ENCODE measurements at regions not wholly inside any gene's neighbourhood (a gene's known extent, or its start where the extent isn't known, plus 50 kb on each side); places are given as distances from the start of the nearest gene placed in this dataset.

DNA sequence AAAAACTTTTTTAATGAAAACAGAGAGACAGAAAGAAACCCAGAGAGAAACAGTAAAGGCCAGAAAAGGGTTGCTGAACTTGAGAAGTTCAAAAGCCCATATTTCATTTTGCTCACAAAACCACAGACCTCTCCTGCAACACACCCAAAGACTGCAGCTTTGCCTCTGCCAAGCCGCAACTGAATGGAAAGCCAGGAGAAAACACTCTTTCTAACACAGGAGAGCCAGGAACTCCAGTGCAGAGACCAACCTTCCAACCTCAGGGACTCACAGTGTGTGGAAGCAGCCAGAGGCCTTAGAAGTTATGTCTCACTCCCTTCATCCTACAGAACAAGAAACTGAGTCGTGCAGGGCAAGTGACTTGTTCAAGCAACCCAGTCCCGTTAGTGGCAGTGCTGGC is 163.1 kb upstream of the HES1 start:
- TF ChIP-seq SP3 (tag by site-specific recombination; IDR thresholded peaks at IDR 0.05) (no peak), ZFP37 (tag by site-specific recombination; IDR thresholded peaks at IDR 0.05) (no peak), ZNF571 (tag by site-specific recombination; IDR thresholded peaks at IDR 0.05) (no peak), ZNF423 (tag by site-specific recombination; IDR thresholded peaks at IDR 0.05) (no peak), ZNF391 (tag by site-specific recombination; IDR thresholded peaks at IDR 0.05; ENCODE audit: borderline replicate concordance, low read depth) (no peak), ZBTB48 (tag by site-specific recombination; IDR thresholded peaks at IDR 0.05) (no peak)
- Histone ChIP-seq H3K4me1 (ENCODE audit: control insufficient read depth, insufficient read depth, low read length) (peaks cover 3% of the 10 kb centered on the region), H3K4me3 (ENCODE audit: low read depth, low read length) (no peak overlapping the region), H3K9me3 (ENCODE audit: control insufficient read depth, insufficient read depth, low read depth, low read length) (no peaks in the 10 kb centered on the region), H3K36me3 (ENCODE audit: control insufficient read depth in 2 of 2, insufficient read depth in 1 of 2, low read length in 2 of 2) (no peaks in the 10 kb centered on the region), H3K27ac (ENCODE audit: extremely low read depth, low read depth, low read length) (no peak overlapping the region)
- POLR2A ChIA-PET, result no interaction called here
- CTCF ChIA-PET, result interaction anchor here (0.7 kb wide), 1 partner anchor 21 kb away, joined by 3 read pairs; no protein-coding TSS in a partner anchor

DNA sequence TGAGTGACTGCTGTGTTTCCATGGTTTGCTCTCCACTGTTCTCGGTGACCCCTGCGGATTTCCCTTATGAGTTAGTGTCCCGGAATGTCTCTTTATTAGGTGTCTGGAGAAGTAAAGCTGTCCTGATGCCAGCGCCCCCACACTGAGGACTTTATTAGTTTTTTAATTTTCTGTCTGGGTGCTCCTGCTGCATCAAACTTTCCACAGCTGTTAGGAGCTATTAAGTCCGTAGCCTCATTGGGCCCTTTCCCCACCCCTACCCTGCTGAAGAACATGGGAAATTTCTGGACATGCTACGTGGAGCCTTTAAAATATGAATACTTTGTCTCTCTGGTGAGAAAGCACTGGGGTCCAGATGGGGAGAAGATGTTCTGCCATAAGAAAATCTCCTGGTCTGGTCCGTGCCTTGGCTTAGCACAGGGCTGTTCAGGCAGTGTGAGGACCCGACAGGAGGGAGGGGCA is 161.7 kb upstream of the HES1 start:
- peaks cover 3% of the 10 kb centered on the region for H3K4me1 ChIP-seq (ENCODE audit: control insufficient read depth, insufficient read depth, low read length)
- TF ChIP-seq ZNF341 (tag by site-specific recombination; IDR thresholded peaks at IDR 0.05; ENCODE audit: low read depth), result 0 out of 2 replicates have a peak, but pooled peaks have one; percentile 7
- peak; percentile 84 for TF ChIP-seq ZIC2 (tag by site-specific recombination; IDR thresholded peaks at IDR 0.05)
- TF ChIP-seq ZBTB44 (tag by site-specific recombination; IDR thresholded peaks at IDR 0.05), result no peak
- TF ChIP-seq ZNF660 (tag by site-specific recombination; IDR thresholded peaks at IDR 0.05), result no peak
- CTCF ChIA-PET, result interaction anchor here (0.6 kb wide), 1 partner anchor 196 kb away, joined by 3 read pairs; no protein-coding TSS in a partner anchor
- H3K9me3 ChIP-seq (ENCODE audit: control insufficient read depth, insufficient read depth, low read depth, low read length), result no peaks in the 10 kb centered on the region
- H3K27ac ChIP-seq (ENCODE audit: extremely low read depth, low read depth, low read length), result no peak overlapping the region
- no peak overlapping the region for H3K4me3 ChIP-seq (ENCODE audit: low read depth, low read length)
- no peaks in the 10 kb centered on the region for H3K36me3 ChIP-seq (ENCODE audit: control insufficient read depth in 2 of 2, insufficient read depth in 1 of 2, low read length in 2 of 2)
- POLR2A ChIA-PET, result interaction anchor here (1.1 to 1.4 kb wide), 3 partner anchors 29 to 193 kb away, joined by 3 to 4 read pairs (median 3); no protein-coding TSS in a partner anchor

DNA sequence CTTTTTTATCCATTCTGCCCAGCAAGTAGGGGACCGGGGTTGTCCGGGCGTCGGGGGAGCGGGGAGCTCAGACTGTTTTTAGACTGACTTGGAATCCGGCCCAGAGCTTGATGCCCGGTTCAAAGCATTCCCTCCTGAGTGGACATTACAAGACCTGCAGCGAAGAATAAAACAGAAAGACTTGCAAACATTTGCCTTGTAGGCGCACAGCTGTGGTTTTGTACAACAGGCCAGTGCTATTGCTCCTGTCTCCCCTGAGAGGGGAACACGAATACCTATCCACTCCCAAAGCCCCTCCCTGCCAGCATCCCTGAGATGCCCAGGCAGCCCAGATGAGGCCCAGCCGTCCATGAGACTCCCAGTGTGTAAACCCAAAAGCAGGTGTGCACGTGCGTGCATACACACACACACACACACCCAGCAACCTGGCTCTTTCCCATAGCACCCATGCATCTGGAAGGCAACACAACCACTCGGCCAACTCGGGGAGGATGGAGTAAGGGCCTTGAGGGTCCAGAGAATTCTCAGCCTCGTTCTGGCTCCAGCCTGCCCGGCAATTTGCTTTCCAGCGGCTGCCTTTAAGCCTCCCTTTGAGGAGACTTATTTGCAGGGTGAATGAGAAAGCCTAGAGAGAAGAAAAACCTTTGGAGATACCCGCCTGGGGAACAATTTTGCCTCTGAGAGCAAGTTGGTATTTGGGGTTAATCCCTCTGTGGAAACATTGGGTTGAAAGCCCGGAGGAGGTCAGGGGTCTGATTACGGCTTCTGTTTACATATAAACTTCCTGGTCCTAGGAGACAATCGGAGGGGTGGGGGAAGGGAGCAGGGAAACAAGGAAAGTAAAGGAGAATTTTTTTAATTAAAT is 161.0 kb upstream of the HES1 start:
- TF ChIP-seq ZBTB17 (tag by site-specific recombination; IDR thresholded peaks at IDR 0.05), result peak; percentile 76
- no peak for TF ChIP-seq SCRT1 (tag by site-specific recombination; IDR thresholded peaks at IDR 0.05; ENCODE audit: borderline replicate concordance)
- TF ChIP-seq ZNF600 (tag by site-specific recombination; IDR thresholded peaks at IDR 0.05), result peak; percentile 32; the same call in 1 of the 2 replicates
- Histone ChIP-seq H3K4me1 (ENCODE audit: control insufficient read depth, insufficient read depth, low read length) (peaks cover 3% of the 10 kb centered on the region), H3K4me3 (ENCODE audit: low read depth, low read length) (no peak overlapping the region), H3K27ac (ENCODE audit: extremely low read depth, low read depth, low read length) (no peak overlapping the region; the same call in 1 of the 2 replicates), H3K36me3 (ENCODE audit: control insufficient read depth in 2 of 2, insufficient read depth in 1 of 2, low read length in 2 of 2) (no peaks in the 10 kb centered on the region), H3K9me3 (ENCODE audit: control insufficient read depth, insufficient read depth, low read depth, low read length) (no peaks in the 10 kb centered on the region)
- CTCF ChIA-PET, result interaction anchor here (0.5 to 0.6 kb wide), 2 partner anchors 67 to 197 kb away, joined by 3 to 4 read pairs; no protein-coding TSS in a partner anchor
- POLR2A ChIA-PET, result interaction anchor here (1.1 to 1.4 kb wide), 4 partner anchors 29 to 194 kb away, joined by 3 to 5 read pairs (median 4); no protein-coding TSS in a partner anchor

DNA sequence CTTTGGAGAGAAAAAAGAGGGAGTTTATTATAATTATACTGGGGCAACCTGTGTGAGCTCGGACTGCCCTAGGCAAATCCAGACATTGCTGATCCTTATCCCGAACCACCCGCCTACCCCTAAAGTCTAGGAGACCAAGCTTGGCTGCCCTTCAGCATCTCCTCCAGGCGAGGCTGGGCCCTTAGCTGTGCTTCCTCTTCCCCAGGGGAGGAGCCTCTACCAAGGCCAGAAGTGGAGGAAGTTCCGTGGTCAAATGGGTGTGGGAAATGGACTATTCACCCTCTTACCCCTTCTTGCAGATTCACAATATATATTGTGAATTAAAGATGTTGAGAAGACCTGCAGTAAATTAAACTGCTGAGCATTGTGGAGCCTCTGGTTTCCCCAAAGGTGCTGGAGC is 158.3 kb upstream of the HES1 start:
- H3K4me3 ChIP-seq (ENCODE audit: low read depth, low read length), result no peak overlapping the region
- no peak overlapping the region for H3K27ac ChIP-seq (ENCODE audit: extremely low read depth, low read depth, low read length)
- no peaks in the 10 kb centered on the region for H3K36me3 ChIP-seq (ENCODE audit: control insufficient read depth in 2 of 2, insufficient read depth in 1 of 2, low read length in 2 of 2)
- ChIA-PET CTCF (no interaction called here), POLR2A (no interaction called here)
- no peaks in the 10 kb centered on the region for H3K9me3 ChIP-seq (ENCODE audit: control insufficient read depth, insufficient read depth, low read depth, low read length)
- peaks cover 3% of the 10 kb centered on the region for H3K4me1 ChIP-seq (ENCODE audit: control insufficient read depth, insufficient read depth, low read length)
- TF ChIP-seq ZNF626 (tag by site-specific recombination; IDR thresholded peaks at IDR 0.05) (no peak), SCRT1 (tag by site-specific recombination; IDR thresholded peaks at IDR 0.05; ENCODE audit: borderline replicate concordance) (no peak), EGR2 (tag by site-specific recombination; IDR thresholded peaks at IDR 0.05; ENCODE audit: low read depth) (no peak), ZNF37A (tag by site-specific recombination; IDR thresholded peaks at IDR 0.05) (no peak), ZBTB44 (tag by site-specific recombination; IDR thresholded peaks at IDR 0.05) (no peak), ZNF239 (tag by site-specific recombination; IDR thresholded peaks at IDR 0.05) (no peak)

Data from HEK293 (cell line).